AG09309 (cell line): ENCODE measurements at regions not wholly inside any gene's neighbourhood (a gene's known extent, or its start where the extent isn't known, plus 50 kb on each side); places are given as distances from the start of the nearest gene placed in this dataset.
A peak's percentile ranks its signal among the peaks of the same experiment; 100 is the strongest.

Experiments
- DNase-seq: peaks from one replicate; pipeline ENCODE4 v3.0.0-alpha.2; 2010; ENCODE audit warnings: low read depth
- H3K4me3 ChIP-seq: 2 replicates; pipeline ENCODE4 v1.5.1; 2011; ENCODE audit warnings: mild to moderate bottlenecking, low read depth, low read length, moderate library complexity; ENCODE audit not compliant: control insufficient read depth
- TF ChIP-seq, protein P1 (sequence below): IDR thresholded peaks from 2 replicates; pipeline ENCODE4 v1.5.1; 2011; ENCODE audit warnings: mild to moderate bottlenecking, low read depth, low read length, inconsistent platforms; ENCODE audit not compliant: insufficient read depth, control insufficient read depth; ENCODE audit errors: missing control alignments

- no peak for DNase-seq
- H3K4me3 ChIP-seq, result no peak overlapping the region
- TF ChIP-seq, protein P1, sequence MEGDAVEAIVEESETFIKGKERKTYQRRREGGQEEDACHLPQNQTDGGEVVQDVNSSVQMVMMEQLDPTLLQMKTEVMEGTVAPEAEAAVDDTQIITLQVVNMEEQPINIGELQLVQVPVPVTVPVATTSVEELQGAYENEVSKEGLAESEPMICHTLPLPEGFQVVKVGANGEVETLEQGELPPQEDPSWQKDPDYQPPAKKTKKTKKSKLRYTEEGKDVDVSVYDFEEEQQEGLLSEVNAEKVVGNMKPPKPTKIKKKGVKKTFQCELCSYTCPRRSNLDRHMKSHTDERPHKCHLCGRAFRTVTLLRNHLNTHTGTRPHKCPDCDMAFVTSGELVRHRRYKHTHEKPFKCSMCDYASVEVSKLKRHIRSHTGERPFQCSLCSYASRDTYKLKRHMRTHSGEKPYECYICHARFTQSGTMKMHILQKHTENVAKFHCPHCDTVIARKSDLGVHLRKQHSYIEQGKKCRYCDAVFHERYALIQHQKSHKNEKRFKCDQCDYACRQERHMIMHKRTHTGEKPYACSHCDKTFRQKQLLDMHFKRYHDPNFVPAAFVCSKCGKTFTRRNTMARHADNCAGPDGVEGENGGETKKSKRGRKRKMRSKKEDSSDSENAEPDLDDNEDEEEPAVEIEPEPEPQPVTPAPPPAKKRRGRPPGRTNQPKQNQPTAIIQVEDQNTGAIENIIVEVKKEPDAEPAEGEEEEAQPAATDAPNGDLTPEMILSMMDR, result no peak
Observed at GRCh38 chr20:12924126-12924525, 84.6 kb upstream of the SPTLC3 start.

DNA sequence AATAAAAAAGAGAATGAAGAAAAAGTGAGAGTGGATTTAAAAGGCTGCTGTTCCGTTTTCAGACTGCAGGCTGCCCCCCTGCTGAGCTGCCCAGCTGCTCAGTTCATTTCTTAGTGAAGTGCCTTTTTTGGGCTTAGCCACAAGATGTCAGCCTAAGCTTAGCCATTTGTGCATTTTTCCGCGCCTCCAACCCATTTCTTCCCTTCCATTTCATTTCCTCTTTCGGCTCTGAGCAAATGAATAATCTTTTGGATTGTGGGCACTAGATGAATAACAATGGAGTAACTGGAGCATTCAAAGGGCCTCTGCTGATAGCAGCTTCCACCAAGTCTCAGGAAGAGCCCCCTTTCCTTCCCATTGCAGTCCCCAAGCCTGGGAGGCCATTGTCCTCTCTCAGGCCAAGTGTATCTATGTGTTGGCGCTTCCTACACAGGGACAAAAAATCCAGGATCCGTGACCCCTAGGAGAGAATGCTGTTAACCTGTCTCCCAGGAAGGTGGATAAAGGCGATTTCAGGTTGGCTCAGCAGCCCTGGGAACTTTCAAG lies 83.5 kb upstream of the SPTLC3 start:
- no peak overlapping the region for H3K4me3 ChIP-seq
- TF ChIP-seq, protein P1, result peak; percentile 89
- peak; percentile 66 for DNase-seq

DNA sequence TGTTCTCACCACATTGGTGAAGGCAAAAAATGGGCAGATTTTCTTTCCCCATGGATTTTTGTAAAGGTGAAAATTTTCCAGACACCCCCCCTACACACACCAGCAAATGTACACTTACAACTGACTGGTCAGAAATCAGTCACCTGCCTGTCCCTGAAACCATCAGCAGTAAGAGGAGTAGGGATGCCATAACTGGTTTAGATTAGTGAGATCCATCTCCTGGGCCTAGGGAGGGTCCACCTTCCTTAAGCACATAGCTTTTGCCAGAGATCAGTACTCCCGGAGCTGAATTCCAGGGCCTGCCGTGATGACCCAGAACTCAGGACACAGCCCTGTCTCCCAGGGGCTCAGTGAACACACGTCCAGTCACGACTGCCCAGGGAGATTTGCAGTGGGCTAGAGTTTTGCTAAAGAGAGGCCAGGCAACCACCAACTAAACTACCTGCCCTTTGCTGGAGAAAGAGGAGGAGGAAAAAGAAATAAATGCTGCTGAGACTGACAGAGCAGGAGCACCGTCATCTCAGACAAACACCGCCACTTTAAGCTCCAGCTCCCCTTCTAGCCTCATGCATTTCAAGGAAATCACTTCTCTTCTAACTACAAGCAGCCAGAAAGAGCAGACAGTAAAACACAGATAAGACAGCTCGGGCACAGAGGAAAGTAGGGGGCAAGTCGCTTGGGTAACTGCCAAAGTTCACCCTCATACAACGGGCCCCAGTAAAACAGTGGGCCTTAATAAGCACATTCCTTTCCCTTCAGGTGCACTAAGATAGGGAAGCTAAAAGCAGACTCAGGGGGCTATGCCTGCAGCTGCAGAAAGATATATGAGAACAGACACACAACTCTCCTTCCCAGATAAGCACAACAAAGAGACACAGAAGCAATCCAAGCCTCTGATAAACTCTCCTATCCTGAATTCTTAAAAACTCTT lies 82.6 kb upstream of the SPTLC3 start:
- H3K4me3 ChIP-seq, result no peak overlapping the region
- TF ChIP-seq, protein P1, result no peak
- no peak for DNase-seq

DNA sequence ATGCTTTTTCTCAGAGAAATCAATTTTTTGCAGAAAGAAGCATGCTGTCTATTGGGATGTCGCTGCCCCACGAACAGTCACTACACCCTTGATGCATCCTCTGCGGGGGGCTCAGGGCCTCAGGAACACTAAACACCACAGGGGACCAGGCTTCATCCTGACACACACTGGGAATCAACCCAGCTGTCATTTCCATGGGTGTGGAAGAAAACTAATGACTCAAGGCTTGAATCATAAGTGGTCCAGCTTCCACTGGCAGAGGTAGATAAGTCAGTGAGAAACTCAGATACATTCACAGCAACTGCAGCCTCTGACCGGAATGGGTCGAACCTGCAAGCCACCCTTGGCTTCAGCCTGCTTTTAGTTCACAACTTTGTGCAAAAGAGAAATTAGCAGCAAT lies 81.3 kb upstream of the SPTLC3 start:
- no peak for DNase-seq
- no peak overlapping the region for H3K4me3 ChIP-seq
- TF ChIP-seq, protein P1, result no peak

- no peak overlapping the region for H3K4me3 ChIP-seq
- no peak for DNase-seq
- TF ChIP-seq, protein P1, result no peak
Observed at GRCh38 chr20:12928358-12928754, 80.4 kb upstream of the SPTLC3 start.

- TF ChIP-seq, protein P1, result no peak
- no peak overlapping the region for H3K4me3 ChIP-seq
- peak; percentile 49 for DNase-seq
Observed at GRCh38 chr20:12928755-12929401, 79.9 kb upstream of the SPTLC3 start.
